ENCODE measurements at regions not wholly inside any gene's neighbourhood (a gene's known extent, or its start where the extent isn't known, plus 50 kb on each side); places are given as distances from the start of the nearest gene placed in this dataset.

GRCh38 chr1:118340928-118341910, 156.2 kb upstream of the SPAG17 start:
- DNase-seq (ENCODE audit: low read depth), result no peak

- DNase-seq (ENCODE audit: low read depth), result no peak
Measured at GRCh38 chr1:118339400-118340124, 154.5 kb upstream of the SPAG17 start.

DNA sequence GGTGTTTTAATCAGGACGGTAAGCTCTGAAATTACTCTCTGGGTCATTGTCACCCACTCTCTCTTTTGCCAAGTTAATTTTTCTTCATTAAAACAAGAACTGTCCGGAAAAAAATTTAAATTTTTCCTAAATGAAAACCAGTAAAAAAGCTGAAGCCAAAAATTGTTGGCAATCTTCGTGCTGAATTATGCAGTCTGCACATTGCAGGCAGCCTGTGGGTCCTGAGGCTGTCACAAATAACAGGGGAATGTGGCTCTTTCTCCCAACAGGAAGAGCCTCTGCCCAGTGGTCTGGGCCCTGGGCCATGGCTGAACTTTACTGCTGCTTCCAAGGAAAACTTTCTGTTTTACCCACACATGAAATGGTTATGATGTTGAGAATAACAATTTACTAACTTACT, 153.9 kb upstream of the SPAG17 start:
- DNase-seq (ENCODE audit: low read depth), result no peak

DNA sequence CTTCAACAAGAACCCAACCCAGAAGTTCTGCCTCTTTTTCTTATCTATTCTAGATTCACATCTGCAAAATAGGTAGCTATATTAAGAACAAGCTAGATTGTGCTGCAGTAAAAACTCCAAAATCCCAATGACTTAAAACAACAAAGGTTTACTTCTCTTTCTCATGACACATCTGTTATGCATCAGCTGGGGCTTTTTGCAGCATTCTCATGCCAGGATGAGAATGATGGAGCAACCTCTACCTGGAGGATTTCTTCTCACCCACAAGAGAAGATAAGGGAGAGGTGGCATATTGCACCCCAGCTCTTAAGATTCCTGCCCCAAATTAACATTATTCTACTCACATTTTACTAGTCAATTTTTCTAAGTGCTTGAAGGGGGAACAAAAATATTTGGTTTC, 152.3 kb upstream of the SPAG17 start:
- DNase-seq (ENCODE audit: low read depth), result no peak

DNA sequence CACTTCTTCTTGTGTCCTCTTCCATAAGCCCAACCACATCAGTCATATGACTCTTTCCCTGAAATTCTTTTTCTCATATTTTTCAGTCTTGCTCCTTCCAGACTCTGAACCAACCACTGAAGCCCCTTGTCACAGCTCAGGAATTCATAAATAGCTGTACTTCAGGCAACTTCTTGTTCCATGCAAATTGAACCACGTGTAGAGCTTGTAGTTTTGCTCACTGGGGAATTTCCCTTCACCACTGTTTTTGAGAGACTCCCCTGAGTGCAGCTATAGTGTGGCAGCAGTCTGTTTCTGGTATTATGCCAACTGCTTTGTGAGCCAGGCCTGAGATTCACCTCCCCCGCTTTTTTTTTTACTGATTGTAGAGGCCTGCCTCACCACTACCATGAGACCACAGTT, 150.3 kb upstream of the SPAG17 start:
- DNase-seq (ENCODE audit: low read depth), result no peak

GRCh38 chr1:118334506-118334905, 149.5 kb upstream of the SPAG17 start:
- no peak for DNase-seq (ENCODE audit: low read depth)

DNA sequence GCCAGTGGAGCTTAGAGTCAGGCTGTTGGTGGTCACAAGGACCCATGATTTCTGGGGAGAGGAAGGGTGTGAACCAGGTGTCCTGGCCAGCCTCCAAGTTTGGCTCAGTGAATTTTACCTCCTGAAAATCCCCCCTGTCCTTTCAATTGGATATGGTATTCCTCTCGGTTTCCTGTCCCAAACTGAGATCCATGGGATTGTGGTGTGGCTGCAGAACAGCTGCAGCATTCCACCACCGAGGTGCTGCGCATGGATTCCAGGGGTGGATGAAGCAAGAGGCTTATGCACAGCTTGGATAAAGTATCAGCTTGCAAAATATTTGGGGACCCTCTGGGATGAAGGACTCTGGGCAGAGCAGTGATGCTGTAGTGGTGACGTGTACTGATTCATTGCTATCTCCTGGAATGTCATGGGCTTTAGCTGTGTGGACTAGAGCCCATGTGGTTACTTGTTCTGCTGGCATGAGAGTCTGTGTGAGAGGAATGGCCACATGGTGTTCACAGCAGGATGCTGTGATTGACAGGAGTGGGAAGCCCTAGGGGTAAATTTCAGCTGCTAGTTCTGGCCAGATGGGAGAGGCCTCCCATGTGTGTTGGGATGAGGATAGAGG, 148.7 kb upstream of the SPAG17 start:
- DNase-seq (ENCODE audit: low read depth), result no peak

GRCh38 chr1:118326960-118327629, 142.1 kb upstream of the SPAG17 start:
- DNase-seq (ENCODE audit: low read depth), result no peak

GRCh38 chr1:118325550-118326225, 140.7 kb upstream of the SPAG17 start:
- no peak for DNase-seq (ENCODE audit: low read depth)

DNA sequence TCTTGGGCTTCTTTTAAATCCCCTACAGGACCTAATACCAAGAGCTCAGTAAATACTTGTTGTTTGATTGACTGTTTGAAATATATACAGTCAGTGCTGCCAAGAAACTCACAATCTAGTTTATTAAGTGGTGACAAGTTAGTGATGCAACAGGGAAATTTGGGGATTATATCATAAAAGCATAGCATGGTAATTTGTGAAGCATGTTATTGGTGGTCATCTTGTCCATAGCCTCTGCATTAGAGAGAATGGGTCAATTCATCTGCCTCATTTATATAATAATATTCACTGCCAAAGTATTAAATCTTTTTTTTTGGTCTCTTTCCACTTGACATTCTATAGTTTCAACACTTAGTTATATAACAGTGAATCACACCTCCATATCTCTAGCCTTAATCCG, 138.2 kb upstream of the SPAG17 start:
- no peak for DNase-seq (ENCODE audit: low read depth)

- no peak for DNase-seq (ENCODE audit: low read depth)
Measured at GRCh38 chr1:118322331-118322730, 137.3 kb upstream of the SPAG17 start.

DNA sequence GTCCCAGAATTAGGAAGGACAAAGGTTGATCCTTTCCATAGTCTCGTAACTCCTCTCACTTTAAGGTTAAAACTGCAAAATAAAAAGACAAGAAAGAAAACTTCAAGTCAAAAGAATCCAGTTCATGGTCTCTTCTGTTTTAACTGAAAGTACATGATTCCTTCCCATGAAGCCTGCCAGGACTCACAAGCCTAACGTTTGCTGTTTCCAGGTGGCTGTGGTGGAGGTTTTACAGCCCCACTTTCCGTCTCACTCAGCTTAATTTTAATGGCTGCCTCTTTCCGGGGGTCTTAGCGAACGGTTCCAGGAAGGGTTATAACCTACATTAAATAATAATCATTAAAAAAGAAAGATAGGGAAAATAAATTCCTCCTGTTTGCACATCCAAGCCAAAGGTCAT, 136.8 kb upstream of the SPAG17 start:
- no peak for DNase-seq (ENCODE audit: low read depth)

DNA sequence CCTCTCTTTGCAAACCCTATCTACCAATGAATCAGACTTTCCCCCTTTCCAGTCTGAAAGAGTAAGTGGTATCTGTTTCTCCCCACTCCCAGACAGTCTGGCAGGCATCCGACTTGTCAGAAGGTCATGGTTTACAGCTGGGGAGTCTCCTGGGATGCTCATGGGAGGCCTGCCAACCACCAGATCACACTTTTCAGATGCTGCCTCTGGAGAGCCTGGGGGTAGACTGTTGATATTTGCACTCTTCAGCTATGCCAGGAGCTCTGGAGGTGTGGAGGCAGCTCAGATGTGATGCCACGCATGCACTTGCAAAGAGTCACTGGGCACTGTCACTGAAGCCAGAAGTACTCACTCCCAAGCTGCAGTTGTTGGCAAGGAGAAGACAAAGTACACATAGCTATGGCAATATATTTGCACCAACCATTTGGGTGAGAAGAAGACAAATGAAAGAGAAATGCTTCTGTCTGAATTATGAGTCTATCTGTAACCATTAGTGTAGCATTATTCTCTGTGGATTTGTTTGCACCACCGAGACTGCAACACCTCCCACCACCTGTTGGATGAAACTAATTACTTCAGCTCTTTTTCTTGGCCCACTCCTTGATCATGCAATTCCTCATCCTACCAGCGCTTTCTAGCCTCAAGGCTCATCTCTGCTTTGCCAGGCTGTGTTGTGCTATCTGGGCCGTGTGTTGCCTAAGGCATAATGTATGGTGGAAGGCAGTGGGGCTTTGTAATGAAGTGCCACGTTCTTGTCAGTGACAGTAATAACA, 133.0 kb upstream of the SPAG17 start:
- no peak for DNase-seq (ENCODE audit: low read depth)

DNA sequence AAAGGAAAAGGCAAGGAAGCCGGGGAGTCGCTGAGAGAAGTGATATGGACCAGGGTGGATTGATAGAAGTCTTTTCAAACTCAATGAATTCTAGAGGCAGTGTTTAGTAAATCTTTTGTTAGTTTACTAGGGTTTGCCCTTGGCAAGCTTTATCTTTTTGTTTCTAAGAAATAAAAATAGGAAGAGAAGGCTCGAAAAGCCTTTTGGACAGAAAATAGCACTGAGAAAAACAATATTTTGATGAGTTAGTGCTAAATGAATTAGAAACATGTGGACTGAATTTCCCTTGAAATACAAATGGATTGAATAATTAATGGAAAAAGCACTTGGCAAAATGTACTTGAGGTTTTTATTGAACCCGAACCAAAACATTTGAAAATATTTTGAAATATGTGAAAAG, 121.8 kb upstream of the SPAG17 start:
- DNase-seq (ENCODE audit: low read depth), result no peak

- DNase-seq (ENCODE audit: low read depth), result no peak
Measured at GRCh38 chr1:118304722-118305359, 119.8 kb upstream of the SPAG17 start.

- no peak for DNase-seq (ENCODE audit: low read depth)
Measured at GRCh38 chr1:118303534-118303933, 118.5 kb upstream of the SPAG17 start.

- DNase-seq (ENCODE audit: low read depth), result no peak
Measured at GRCh38 chr1:118303064-118303463, 118.0 kb upstream of the SPAG17 start.

GRCh38 chr1:118302145-118302544, 117.1 kb upstream of the SPAG17 start:
- DNase-seq (ENCODE audit: low read depth), result no peak

- no peak for DNase-seq (ENCODE audit: low read depth)
Measured at GRCh38 chr1:118300808-118301207, 115.8 kb upstream of the SPAG17 start.

GRCh38 chr1:118298397-118298796, 113.4 kb upstream of the SPAG17 start:
- no peak for DNase-seq (ENCODE audit: low read depth)
